Neutrophil (primary cell): ENCODE measurements at regions not wholly inside any gene's neighbourhood (a gene's known extent, or its start where the extent isn't known, plus 50 kb on each side); places are given as distances from the start of the nearest gene placed in this dataset.

ENCODE experiments used
- H3K27ac ChIP-seq: fragments of 200-600 bp; sonication (generic); 2 replicates; pipeline ENCODE4 v1.5.1; 2016; ENCODE audit warnings: mild to moderate bottlenecking, moderate library complexity
- H3K27me3 ChIP-seq: fragments of 200-600 bp; sonication (generic); 2 replicates; pipeline ENCODE4 v1.6.0; 2016; ENCODE audit warnings: mild to moderate bottlenecking
- H3K36me3 ChIP-seq: fragments of 200-600 bp; sonication (generic); 2 replicates; pipeline ENCODE4 v1.5.1; 2017
- H3K4me1 ChIP-seq, 2 experiments: fragments of 200-600 bp in 1 of 2; sonication (generic) in 1 of 2; 1 replicate in 1 of 2; 2 replicates in 1 of 2; pipeline versions ENCODE4 v1.5.1 to v1.6.1; 2013 to 2016; ENCODE audit warnings: low read depth in 1 of 2, low read length in 1 of 2, mild to moderate bottlenecking in 1 of 2, moderate library complexity in 1 of 2; ENCODE audit not compliant: control insufficient read depth in 1 of 2, insufficient read depth in 1 of 2
- H3K4me3 ChIP-seq, 2 experiments: fragments of 200-600 bp in 1 of 2; sonication (generic) in 1 of 2; 1 replicate in 1 of 2; 2 replicates in 1 of 2; pipeline ENCODE4 v1.5.1; 2013 to 2016; ENCODE audit warnings: low read depth in 1 of 2, low read length in 1 of 2, mild to moderate bottlenecking in 1 of 2, moderate library complexity in 1 of 2
- H3K9me3 ChIP-seq: fragments of 200-600 bp; sonication (generic); 2 replicates; pipeline ENCODE4 v1.5.1; 2016
- TF ChIP-seq, protein P1 (sequence below): fragments of 200-600 bp; sonication (generic); IDR thresholded peaks from 2 replicates; pipeline ENCODE4 v1.5.1; 2016; ENCODE audit warnings: antibody characterized with exemption

DNA sequence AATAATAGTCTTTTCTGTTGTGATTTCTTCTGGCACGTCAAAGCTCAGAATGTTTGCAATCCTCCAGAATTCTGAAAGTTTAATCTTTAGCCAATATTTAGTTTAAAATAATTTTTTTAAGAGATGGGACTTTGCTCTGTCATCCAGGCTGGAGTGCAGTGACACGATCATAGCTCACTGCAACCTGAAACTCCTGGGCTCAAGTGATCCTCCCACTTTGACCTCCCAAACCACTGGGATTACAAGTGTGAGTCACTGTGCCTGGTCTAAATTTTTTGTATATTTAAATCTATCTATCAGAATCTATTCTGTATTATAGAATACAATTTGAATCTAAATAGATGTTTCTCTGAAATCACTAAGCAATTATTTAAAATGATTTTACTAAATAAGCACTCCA is 572.7 kb downstream of the VRK1 start:
- TF ChIP-seq, protein P1, sequence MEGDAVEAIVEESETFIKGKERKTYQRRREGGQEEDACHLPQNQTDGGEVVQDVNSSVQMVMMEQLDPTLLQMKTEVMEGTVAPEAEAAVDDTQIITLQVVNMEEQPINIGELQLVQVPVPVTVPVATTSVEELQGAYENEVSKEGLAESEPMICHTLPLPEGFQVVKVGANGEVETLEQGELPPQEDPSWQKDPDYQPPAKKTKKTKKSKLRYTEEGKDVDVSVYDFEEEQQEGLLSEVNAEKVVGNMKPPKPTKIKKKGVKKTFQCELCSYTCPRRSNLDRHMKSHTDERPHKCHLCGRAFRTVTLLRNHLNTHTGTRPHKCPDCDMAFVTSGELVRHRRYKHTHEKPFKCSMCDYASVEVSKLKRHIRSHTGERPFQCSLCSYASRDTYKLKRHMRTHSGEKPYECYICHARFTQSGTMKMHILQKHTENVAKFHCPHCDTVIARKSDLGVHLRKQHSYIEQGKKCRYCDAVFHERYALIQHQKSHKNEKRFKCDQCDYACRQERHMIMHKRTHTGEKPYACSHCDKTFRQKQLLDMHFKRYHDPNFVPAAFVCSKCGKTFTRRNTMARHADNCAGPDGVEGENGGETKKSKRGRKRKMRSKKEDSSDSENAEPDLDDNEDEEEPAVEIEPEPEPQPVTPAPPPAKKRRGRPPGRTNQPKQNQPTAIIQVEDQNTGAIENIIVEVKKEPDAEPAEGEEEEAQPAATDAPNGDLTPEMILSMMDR: no peak
- Histone ChIP-seq H3K36me3 (no peaks in the 10 kb centered on the region), H3K4me1 (no peaks in the 10 kb centered on the region), H3K9me3 (no peaks in the 10 kb centered on the region), H3K4me3 (no peak overlapping the region), H3K27me3 (no peaks in the 10 kb centered on the region), H3K27ac (no peak overlapping the region)

DNA sequence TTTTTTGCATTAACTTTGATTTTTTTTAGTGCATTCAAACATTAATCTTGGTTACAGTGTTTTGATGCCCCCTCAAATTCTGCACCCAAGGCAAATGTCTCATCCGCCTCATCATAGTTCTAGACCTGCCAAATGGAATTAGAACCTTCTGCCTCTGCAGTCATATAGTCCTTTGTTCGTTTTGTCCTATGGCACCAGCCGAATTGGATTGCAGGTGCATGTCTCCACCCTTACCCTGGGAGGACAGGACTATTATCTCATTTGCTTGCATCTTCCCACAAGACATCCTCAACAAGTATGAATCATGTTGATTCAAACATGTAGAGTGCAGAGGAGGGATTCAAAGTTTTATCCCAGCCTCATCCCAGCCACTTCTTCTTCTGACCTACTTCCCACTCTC is 579.1 kb downstream of the VRK1 start:
- Histone ChIP-seq H3K4me3 (no peak overlapping the region), H3K36me3 (no peaks in the 10 kb centered on the region), H3K27ac (no peak overlapping the region), H3K4me1 (no peaks in the 10 kb centered on the region), H3K9me3 (no peaks in the 10 kb centered on the region), H3K27me3 (peaks cover 22% of the 10 kb centered on the region)
- TF ChIP-seq, protein P1: no peak

DNA sequence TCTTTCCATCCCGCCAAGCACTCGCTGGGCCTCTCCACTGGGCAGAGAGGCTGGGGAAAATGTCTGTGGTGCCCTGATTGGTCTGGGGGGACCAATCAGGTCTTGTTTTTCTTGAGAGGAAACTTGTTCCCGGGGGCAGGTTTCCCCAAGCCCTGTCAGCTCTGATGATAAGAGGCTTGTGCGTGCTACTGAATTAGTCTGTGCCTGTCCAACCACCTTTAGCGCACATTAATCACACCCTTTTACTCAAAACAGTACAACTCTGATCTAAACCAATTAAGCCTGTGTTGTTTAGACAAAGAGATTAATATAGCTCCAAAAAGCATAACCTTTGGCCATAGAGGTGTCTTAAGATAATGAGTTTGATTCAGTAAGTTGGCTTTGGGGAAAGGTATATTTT is 580.4 kb downstream of the VRK1 start:
- Histone ChIP-seq H3K9me3 (no peaks in the 10 kb centered on the region), H3K4me1 (no peaks in the 10 kb centered on the region), H3K4me3 (no peak overlapping the region), H3K36me3 (no peaks in the 10 kb centered on the region), H3K27ac (no peak overlapping the region), H3K27me3 (peaks cover 22% of the 10 kb centered on the region)
- TF ChIP-seq, protein P1: no peak

DNA sequence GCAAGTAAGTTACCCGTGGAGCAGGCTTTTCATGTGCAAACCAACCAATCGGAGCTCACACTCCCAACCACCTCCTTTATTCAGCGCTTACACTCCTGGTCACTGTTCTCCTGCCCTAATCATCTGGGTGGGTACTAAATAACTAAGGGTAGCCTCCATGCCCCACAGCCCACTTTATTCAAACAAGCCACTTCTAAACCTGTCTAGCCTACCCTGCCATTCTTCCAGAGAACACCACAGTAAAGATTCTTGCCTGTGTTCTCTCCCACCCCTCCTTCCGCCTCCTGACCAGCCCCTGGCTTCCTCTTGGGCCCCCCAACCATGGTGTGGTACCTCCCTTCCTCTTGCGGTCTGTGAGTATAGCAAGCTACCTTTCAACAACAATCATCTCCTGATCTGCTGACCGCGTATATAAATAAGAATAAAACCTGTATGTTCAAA is 581.9 kb downstream of the VRK1 start:
- H3K27me3 ChIP-seq: peaks cover 22% of the 10 kb centered on the region
- H3K9me3 ChIP-seq: no peaks in the 10 kb centered on the region
- TF ChIP-seq, protein P1: no peak
- no peaks in the 10 kb centered on the region for H3K36me3 ChIP-seq
- no peaks in the 10 kb centered on the region for H3K4me1 ChIP-seq
- H3K27ac ChIP-seq: no peak overlapping the region
- H3K4me3 ChIP-seq: no peak overlapping the region

DNA sequence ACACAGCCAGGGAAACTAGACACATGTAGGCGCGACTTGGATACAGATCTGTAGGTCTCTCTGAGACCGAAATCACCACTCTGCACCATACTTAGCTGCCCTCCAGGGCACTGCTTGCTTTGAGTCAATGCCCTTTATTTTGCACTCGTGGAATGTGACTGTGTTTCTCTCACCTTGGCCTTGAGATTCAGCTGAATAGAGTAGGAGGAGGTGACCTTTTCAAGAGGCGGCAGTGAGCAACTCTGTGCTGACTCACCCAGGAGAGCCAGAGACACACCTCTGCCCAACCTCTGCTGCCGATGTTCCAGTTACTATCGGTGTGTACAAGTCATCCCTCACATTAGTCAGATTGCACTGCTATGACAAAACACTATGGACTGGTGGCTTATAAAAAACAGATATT is 583.4 kb downstream of the VRK1 start:
- Histone ChIP-seq H3K27ac (no peak overlapping the region), H3K27me3 (peaks cover 22% of the 10 kb centered on the region), H3K36me3 (no peaks in the 10 kb centered on the region), H3K4me3 (no peak overlapping the region), H3K4me1 (no peaks in the 10 kb centered on the region), H3K9me3 (no peaks in the 10 kb centered on the region)
- TF ChIP-seq, protein P1: no peak

DNA sequence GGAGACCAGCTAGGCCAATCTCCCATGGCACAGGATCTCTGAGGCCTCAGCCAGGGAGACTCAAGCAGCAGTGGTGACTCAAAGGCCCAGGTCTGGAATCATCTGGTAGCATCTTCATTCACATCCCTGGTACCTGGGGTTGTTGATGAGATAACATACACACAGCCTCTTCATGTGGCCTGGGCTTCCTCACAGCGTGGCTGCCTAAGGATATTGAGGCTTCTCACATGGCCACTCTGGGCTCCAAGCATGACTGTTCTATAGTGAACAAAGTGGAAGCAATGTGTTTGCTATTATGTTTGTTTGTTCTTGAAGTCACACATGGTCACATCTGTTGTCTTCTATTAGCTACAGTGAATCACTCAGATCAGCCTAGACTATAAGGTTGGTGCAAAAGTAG is 584.1 kb downstream of the VRK1 start:
- Histone ChIP-seq H3K4me3 (no peak overlapping the region), H3K4me1 (no peaks in the 10 kb centered on the region), H3K27ac (no peak overlapping the region), H3K27me3 (peaks cover 22% of the 10 kb centered on the region), H3K36me3 (no peaks in the 10 kb centered on the region), H3K9me3 (no peaks in the 10 kb centered on the region)
- TF ChIP-seq, protein P1: no peak
